ENCODE measurements at regions not wholly inside any gene's neighbourhood (a gene's known extent, or its start where the extent isn't known, plus 50 kb on each side); places are given as distances from the start of the nearest gene placed in this dataset.
"Not testable (repeated sequence)": the region's sequence is repeated elsewhere in the genome, so short reads cannot be mapped to it uniquely, and the experiment has no call there.

DNA sequence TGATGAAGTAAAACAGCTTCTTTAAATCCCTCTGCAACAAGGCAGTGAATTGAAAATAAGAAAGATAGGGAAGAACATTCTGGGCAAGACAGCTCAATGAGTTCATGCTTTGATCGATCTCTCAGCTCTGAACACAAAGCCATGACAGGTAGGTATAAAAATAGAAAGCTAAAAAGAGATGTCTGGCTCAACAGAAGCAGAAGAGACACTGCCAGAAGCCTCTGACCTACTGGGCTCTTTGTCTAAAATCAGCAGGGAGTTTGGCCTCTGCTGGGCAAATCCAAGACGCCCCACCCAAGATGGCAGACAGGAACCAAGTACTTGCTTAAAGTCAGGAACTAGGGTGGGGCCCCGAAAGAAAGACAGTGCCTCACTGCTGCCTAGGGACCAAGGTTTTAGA, 2684.1 kb upstream of the TPTE start:
- DNase-seq (ENCODE audit: low read depth in 1 of 2, low spot score in 1 of 2); H3K4me1 ChIP-seq; H3K9me3 ChIP-seq; POLR2A ChIA-PET; H3K27ac ChIP-seq; ATAC-seq; CTCF ChIA-PET; H3K4me3 ChIP-seq; H3K4me2 ChIP-seq; FAIRE-seq: not testable (repeated sequence)
- no CpG with 5 or more reads among the region's 3 CpGs for WGBS (ENCODE audit: missing lambda C conversion rate)

GRCh38 chr21:7853426-7853825, 2668.0 kb upstream of the TPTE start:
- FAIRE-seq; H3K4me1 ChIP-seq; CTCF ChIA-PET; ATAC-seq; H3K4me2 ChIP-seq; POLR2A ChIA-PET; H3K27ac ChIP-seq; H3K4me3 ChIP-seq; DNase-seq (ENCODE audit: low read depth in 1 of 2, low spot score in 1 of 2); H3K9me3 ChIP-seq: not testable (repeated sequence)
- no CpG with 5 or more reads among the region's 3 CpGs for WGBS (ENCODE audit: missing lambda C conversion rate)

DNA sequence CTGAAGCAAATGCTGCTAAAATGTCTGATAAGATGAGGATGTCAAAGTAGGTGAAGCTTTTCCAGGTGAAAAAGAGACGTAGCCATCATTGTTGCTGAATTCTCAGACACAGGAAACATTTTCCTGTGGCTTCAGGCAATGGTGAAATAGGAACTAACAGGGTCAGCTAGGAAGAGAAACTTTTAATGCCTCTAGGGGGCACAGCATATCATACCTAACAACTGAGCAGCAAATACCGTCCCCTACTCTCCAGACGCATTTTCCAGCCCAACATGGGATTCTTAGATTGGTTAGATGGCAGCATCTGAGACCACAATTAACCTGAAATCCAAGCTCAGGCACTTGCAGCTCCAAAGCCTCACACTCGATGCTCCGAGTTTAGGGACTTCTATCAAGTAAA, 2667.5 kb upstream of the TPTE start:
- POLR2A ChIA-PET; H3K27ac ChIP-seq; DNase-seq (ENCODE audit: low read depth in 1 of 2, low spot score in 1 of 2); H3K4me1 ChIP-seq; H3K4me2 ChIP-seq; FAIRE-seq; H3K4me3 ChIP-seq; H3K9me3 ChIP-seq; CTCF ChIA-PET: not testable (repeated sequence)
- no CpG with 5 or more reads among the region's 5 CpGs for WGBS (ENCODE audit: missing lambda C conversion rate)
- peak in 1 of 2 experiments; percentile 43; a peak in 1 of 6 replicates for ATAC-seq

Small RNA genes in the stretch of these regions (small RNA-seq; reads per million reads assigned to genes)
- 0 reads per million in 6 experiments for gene RF00614
